Panc1 (cell line): ENCODE measurements at regions not wholly inside any gene's neighbourhood (a gene's known extent, or its start where the extent isn't known, plus 50 kb on each side); places are given as distances from the start of the nearest gene placed in this dataset.

Experiments
- ATAC-seq: fragments of 200-7000 bp; cut with Tn5 transposase; 2 replicates; pipeline ENCODE4 v1.9.1; 2020; ENCODE audit warnings: mild to moderate bottlenecking, moderate library complexity
- BruUV-seq: library from RNA; stranded (reverse); fragments of 400-500 nt; replicated peaks from 2 replicates; lab custom pipeline; 2021; lab: Mats Ljungman, UMichigan
- CTCF ChIA-PET: fragments of 300-600 bp; sonication (Branson Sonifier 250); formaldehyde crosslinking; loops from one replicate; lab custom pipeline; 2022; ENCODE audit warnings: antibody characterized with exemption; lab: Charles Lee
- POLR2A ChIA-PET: fragments of 300-600 bp; sonication (Branson Sonifier 250); formaldehyde crosslinking; loops from one replicate; lab custom pipeline; 2022; ENCODE audit warnings: antibody characterized with exemption; lab: Charles Lee
- DNase-seq: peaks from one replicate; pipeline ENCODE4 v3.0.0-alpha.2; 2010; ENCODE audit warnings: low read depth, low spot score
- H3K27ac ChIP-seq: 2 replicates; pipeline ENCODE4 v1.5.1; 2011; ENCODE audit warnings: mild to moderate bottlenecking, low read length, inconsistent platforms
- H3K27me3 ChIP-seq: fragments of 200-500 bp; sonication (Bioruptor generic); 2 replicates; pipeline ENCODE4 v1.6.0; 2014; ENCODE audit warnings: low read length, inconsistent platforms; ENCODE audit not compliant: control insufficient read depth, insufficient read depth
- H3K36me3 ChIP-seq: fragments of 200-500 bp; sonication (Bioruptor generic); 2 replicates; pipeline ENCODE4 v1.5.1; 2014; ENCODE audit warnings: inconsistent platforms, mild to moderate bottlenecking, low read length, moderate library complexity; ENCODE audit not compliant: control insufficient read depth, insufficient read depth
- H3K4me1 ChIP-seq: 2 replicates; pipeline ENCODE4 v1.5.1; 2011; ENCODE audit warnings: inconsistent platforms, mild to moderate bottlenecking, low read length, moderate library complexity; ENCODE audit not compliant: control insufficient read depth, insufficient read depth
- H3K4me3 ChIP-seq, 2 experiments: 2 replicates each; pipeline ENCODE4 v1.5.1; 2011 to 2012; ENCODE audit warnings: low read depth in 2 of 2, low read length in 2 of 2, mild to moderate bottlenecking in 2 of 2, inconsistent platforms in 1 of 2, moderate library complexity in 1 of 2
- H3K9me3 ChIP-seq: fragments of 200-500 bp; sonication (Bioruptor generic); 2 replicates; pipeline ENCODE4 v1.5.1; 2014; ENCODE audit warnings: low read depth, mild to moderate bottlenecking, inconsistent platforms, low read length, moderate library complexity; ENCODE audit not compliant: control insufficient read depth, insufficient read depth
- POLR2AphosphoS5 ChIP-seq: IDR thresholded peaks from 2 replicates; pipeline ENCODE4 v1.6.1; 2012; ENCODE audit warnings: mild to moderate bottlenecking, low read depth, low read length, moderate library complexity
- SIN3A ChIP-seq: IDR thresholded peaks from 2 replicates; pipeline ENCODE4 v1.6.1; 2012; ENCODE audit warnings: low read depth, mild to moderate bottlenecking, low read length, moderate library complexity, borderline replicate concordance; ENCODE audit not compliant: insufficient read depth
- TCF7L2 ChIP-seq: IDR thresholded peaks from 2 replicates; pipeline ENCODE4 v1.6.1; 2011; ENCODE audit warnings: mild to moderate bottlenecking, low read depth, low read length, inconsistent platforms
- in situ Hi-C: cut with HindIII; loops from 2 replicates; pipeline ENCODE4 v1.10.0; 2016; ENCODE audit warnings: low sequenced_read_pairs, low pct_unique_long_range_greater_than_20kb
- intact Hi-C: fragments of 100-400 bp; cut with micrococcal nuclease; formaldehyde crosslinking; loops from one replicate; pipeline ENCODE4 v1.10.0; 2022; ENCODE audit not compliant: unreplicated experiment
- TF ChIP-seq, protein P1 (sequence below): fragments of 450-650 bp; IDR thresholded peaks from 2 replicates; pipeline ENCODE4 v1.5.1; 2017; ENCODE audit warnings: mild to moderate bottlenecking
- TF ChIP-seq, protein P2 (sequence below), 2 experiments: IDR thresholded peaks; 2 replicates each; pipeline ENCODE4 v1.6.1; 2011 to 2012; ENCODE audit warnings: low read depth in 2 of 2, control low read depth in 1 of 2, low read length in 1 of 2, mild to moderate bottlenecking in 1 of 2, moderate library complexity in 1 of 2; ENCODE audit not compliant: insufficient read depth in 1 of 2

- ChIA-PET CTCF (no interaction called here), POLR2A (no interaction called here)
- no peak for TF ChIP-seq SIN3A
- TF ChIP-seq, protein P1, sequence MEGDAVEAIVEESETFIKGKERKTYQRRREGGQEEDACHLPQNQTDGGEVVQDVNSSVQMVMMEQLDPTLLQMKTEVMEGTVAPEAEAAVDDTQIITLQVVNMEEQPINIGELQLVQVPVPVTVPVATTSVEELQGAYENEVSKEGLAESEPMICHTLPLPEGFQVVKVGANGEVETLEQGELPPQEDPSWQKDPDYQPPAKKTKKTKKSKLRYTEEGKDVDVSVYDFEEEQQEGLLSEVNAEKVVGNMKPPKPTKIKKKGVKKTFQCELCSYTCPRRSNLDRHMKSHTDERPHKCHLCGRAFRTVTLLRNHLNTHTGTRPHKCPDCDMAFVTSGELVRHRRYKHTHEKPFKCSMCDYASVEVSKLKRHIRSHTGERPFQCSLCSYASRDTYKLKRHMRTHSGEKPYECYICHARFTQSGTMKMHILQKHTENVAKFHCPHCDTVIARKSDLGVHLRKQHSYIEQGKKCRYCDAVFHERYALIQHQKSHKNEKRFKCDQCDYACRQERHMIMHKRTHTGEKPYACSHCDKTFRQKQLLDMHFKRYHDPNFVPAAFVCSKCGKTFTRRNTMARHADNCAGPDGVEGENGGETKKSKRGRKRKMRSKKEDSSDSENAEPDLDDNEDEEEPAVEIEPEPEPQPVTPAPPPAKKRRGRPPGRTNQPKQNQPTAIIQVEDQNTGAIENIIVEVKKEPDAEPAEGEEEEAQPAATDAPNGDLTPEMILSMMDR, result no peak
- TF ChIP-seq TCF7L2, result no peak
- TF ChIP-seq POLR2AphosphoS5, result no peak
- TF ChIP-seq, protein P2, sequence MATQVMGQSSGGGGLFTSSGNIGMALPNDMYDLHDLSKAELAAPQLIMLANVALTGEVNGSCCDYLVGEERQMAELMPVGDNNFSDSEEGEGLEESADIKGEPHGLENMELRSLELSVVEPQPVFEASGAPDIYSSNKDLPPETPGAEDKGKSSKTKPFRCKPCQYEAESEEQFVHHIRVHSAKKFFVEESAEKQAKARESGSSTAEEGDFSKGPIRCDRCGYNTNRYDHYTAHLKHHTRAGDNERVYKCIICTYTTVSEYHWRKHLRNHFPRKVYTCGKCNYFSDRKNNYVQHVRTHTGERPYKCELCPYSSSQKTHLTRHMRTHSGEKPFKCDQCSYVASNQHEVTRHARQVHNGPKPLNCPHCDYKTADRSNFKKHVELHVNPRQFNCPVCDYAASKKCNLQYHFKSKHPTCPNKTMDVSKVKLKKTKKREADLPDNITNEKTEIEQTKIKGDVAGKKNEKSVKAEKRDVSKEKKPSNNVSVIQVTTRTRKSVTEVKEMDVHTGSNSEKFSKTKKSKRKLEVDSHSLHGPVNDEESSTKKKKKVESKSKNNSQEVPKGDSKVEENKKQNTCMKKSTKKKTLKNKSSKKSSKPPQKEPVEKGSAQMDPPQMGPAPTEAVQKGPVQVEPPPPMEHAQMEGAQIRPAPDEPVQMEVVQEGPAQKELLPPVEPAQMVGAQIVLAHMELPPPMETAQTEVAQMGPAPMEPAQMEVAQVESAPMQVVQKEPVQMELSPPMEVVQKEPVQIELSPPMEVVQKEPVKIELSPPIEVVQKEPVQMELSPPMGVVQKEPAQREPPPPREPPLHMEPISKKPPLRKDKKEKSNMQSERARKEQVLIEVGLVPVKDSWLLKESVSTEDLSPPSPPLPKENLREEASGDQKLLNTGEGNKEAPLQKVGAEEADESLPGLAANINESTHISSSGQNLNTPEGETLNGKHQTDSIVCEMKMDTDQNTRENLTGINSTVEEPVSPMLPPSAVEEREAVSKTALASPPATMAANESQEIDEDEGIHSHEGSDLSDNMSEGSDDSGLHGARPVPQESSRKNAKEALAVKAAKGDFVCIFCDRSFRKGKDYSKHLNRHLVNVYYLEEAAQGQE (IDR thresholded peaks at IDR 0.05; ENCODE audit: insufficient read depth in 1 of 2, low read depth in 2 of 2, low read length in 1 of 2), result no peak
- in situ Hi-C loops, result no loop called here
- Histone ChIP-seq H3K27me3 (no peaks in the 10 kb centered on the region), H3K27ac (no peak overlapping the region), H3K4me1 (no peaks in the 10 kb centered on the region), H3K4me3 (no peak overlapping the region), H3K36me3 (no peaks in the 10 kb centered on the region), H3K9me3 (peaks cover 8% of the 10 kb centered on the region; the same call in 1 of the 2 replicates)
- BruUV-seq, result no TSS peak
- no peak for ATAC-seq
- intact Hi-C loops, result no loop called here
- no peak for DNase-seq
Measured at GRCh38 chr1:29658688-29659087, 422.4 kb downstream of the PTPRU start.

- DNase-seq (no peak), ATAC-seq (no peak)
- peaks cover 8% of the 10 kb centered on the region; the same call in 1 of the 2 replicates for H3K9me3 ChIP-seq
- TF ChIP-seq, protein P2 (IDR thresholded peaks at IDR 0.05; ENCODE audit: insufficient read depth in 1 of 2, low read depth in 2 of 2, low read length in 1 of 2), result no peak
- TF ChIP-seq TCF7L2, result no peak
- no peak for TF ChIP-seq POLR2AphosphoS5
- no peak overlapping the region for H3K4me3 ChIP-seq
- BruUV-seq, result no TSS peak
- intact Hi-C loops (no loop called here), in situ Hi-C loops (no loop called here)
- CTCF ChIA-PET, result no interaction called here
- no peaks in the 10 kb centered on the region for H3K4me1 ChIP-seq
- POLR2A ChIA-PET, result no interaction called here
- no peaks in the 10 kb centered on the region for H3K27me3 ChIP-seq
- no peak overlapping the region for H3K27ac ChIP-seq
- H3K36me3 ChIP-seq, result no peaks in the 10 kb centered on the region
Measured at GRCh38 chr1:29657816-29658215, 421.5 kb downstream of the PTPRU start.
